ENCODE measurements at regions not wholly inside any gene's neighbourhood (a gene's known extent, or its start where the extent isn't known, plus 50 kb on each side); places are given as distances from the start of the nearest gene placed in this dataset.

DNA sequence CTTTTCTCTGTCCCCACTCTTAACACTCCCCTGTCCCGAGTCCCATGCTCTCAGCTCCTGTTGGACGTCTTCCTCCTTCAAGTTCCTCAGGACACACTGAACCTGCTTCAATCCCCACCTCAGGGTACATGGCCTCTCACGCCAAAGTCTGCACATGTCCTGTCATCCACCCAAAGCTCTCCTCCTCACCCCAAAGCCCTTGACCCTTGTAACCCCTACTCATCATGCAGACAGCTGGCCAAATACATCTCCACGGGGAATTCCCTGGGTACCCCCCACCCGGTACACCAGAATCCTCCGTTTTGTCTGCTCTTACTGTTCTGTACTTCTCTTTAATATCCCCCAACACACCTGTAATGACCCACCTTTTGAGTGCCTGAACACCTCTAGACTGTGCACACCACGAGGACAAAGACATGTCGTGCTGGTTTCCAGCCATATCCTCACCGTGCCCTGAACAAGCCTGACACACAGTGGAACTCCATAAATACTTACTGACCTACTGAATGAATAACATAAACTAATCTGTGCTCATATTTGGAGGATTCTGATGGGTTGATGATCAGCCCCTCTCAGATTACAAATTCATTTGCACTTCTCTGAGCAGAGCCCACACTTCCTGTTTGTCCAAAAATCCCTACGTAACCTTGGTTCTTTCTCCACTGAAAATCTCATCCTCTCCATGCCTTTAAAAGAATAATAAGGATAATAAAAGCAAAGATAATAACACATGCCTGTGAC lies 66.8 kb upstream of the EYA2 start:
- Histone ChIP-seq H3K27me3 (ENCODE audit: low read length) (peaks cover 9% of the 10 kb centered on the region; the same call in 1 of the 2 replicates), H3K27ac (ENCODE audit: low read length) (no peak overlapping the region), H3K4me3 (ENCODE audit: low read length) (no peak overlapping the region), H3K9ac (ENCODE audit: low read length) (no peak overlapping the region), H4K20me1 (ENCODE audit: low read length) (no peaks in the 10 kb centered on the region), H3F3A (ENCODE audit: low read length, unreplicated experiment) (no peaks in the 10 kb centered on the region), H3K9me2 (replicated peaks; ENCODE audit: low read length) (no peaks in the 10 kb centered on the region), H3K79me2 (ENCODE audit: low read length) (no peaks in the 10 kb centered on the region), H3K4me1 (ENCODE audit: insufficient read depth, low read length) (peaks cover 15% of the 10 kb centered on the region), H3K36me3 (ENCODE audit: low read depth, low read length) (no peaks in the 10 kb centered on the region), H3K4me2 (ENCODE audit: low read length) (peak overlapping the region; percentile 18; the same call in 1 of the 2 replicates), H3K9me3 (ENCODE audit: low read length) (no peaks in the 10 kb centered on the region), H2AFZ (ENCODE audit: low read length) (0 out of 2 replicates have a peak overlapping the region, but pooled peaks have one; percentile 3)
- DNase-seq: peak; percentile 10
- no peak; the same call in 1 of the 2 replicates for ATAC-seq
- POLR2A ChIA-PET (ENCODE audit: unreplicated experiment): no interaction called here
- CTCF ChIA-PET: no interaction called here
- intact Hi-C loops (cut with micrococcal nuclease): no loop called here
- TF ChIP-seq EZH2phosphoT487 (IDR thresholded peaks at IDR 0.05; ENCODE audit: borderline replicate concordance, low read length): no peak
- TF ChIP-seq, protein P1, sequence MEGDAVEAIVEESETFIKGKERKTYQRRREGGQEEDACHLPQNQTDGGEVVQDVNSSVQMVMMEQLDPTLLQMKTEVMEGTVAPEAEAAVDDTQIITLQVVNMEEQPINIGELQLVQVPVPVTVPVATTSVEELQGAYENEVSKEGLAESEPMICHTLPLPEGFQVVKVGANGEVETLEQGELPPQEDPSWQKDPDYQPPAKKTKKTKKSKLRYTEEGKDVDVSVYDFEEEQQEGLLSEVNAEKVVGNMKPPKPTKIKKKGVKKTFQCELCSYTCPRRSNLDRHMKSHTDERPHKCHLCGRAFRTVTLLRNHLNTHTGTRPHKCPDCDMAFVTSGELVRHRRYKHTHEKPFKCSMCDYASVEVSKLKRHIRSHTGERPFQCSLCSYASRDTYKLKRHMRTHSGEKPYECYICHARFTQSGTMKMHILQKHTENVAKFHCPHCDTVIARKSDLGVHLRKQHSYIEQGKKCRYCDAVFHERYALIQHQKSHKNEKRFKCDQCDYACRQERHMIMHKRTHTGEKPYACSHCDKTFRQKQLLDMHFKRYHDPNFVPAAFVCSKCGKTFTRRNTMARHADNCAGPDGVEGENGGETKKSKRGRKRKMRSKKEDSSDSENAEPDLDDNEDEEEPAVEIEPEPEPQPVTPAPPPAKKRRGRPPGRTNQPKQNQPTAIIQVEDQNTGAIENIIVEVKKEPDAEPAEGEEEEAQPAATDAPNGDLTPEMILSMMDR (conservative IDR thresholded peaks at IDR 0.05; ENCODE audit: low read depth, low read length): no peak
- no peak for TF ChIP-seq EZH2 (IDR thresholded peaks at IDR 0.05; ENCODE audit: low read length, unreplicated experiment)
- BruUV-seq (replicated peaks): no TSS peak

DNA sequence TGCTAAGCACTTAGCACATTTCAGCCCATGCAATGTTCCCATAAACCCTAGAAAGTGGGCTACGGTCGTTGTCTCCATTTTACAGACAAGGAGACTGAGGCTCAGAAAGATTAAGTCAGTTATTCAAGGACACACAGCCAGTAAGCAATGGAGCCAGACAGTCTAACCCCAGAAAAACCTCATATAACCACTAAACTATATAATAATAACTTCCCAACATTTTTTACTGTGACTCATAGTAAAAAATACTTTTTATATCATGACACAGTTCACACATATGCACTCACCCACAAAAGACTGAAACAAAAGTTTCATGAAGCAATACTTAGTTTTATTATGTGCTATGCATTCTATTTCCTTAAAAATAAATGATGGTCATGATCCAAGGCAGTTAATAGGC lies 66.2 kb upstream of the EYA2 start:
- no peaks in the 10 kb centered on the region for H3K79me2 ChIP-seq (ENCODE audit: low read length)
- no peak overlapping the region for H3K9ac ChIP-seq (ENCODE audit: low read length)
- H2AFZ ChIP-seq (ENCODE audit: low read length): no peak overlapping the region
- DNase-seq: peak; percentile 59
- peak; percentile 68 for ATAC-seq
- H3K4me2 ChIP-seq (ENCODE audit: low read length): peak overlapping the region; percentile 18; the same call in 1 of the 2 replicates
- H3K9me2 ChIP-seq (replicated peaks; ENCODE audit: low read length): no peaks in the 10 kb centered on the region
- no peak overlapping the region for H3K4me3 ChIP-seq (ENCODE audit: low read length)
- TF ChIP-seq, protein P1 (conservative IDR thresholded peaks at IDR 0.05; ENCODE audit: low read depth, low read length): no peak
- TF ChIP-seq EZH2phosphoT487 (IDR thresholded peaks at IDR 0.05; ENCODE audit: borderline replicate concordance, low read length) (no peak), EZH2 (IDR thresholded peaks at IDR 0.05; ENCODE audit: low read length, unreplicated experiment) (no peak)
- H3K9me3 ChIP-seq (ENCODE audit: low read length): no peaks in the 10 kb centered on the region
- ChIA-PET CTCF (no interaction called here), POLR2A (ENCODE audit: unreplicated experiment) (no interaction called here)
- H3K36me3 ChIP-seq (ENCODE audit: low read depth, low read length): no peaks in the 10 kb centered on the region
- H4K20me1 ChIP-seq (ENCODE audit: low read length): no peaks in the 10 kb centered on the region
- no TSS peak for BruUV-seq (replicated peaks)
- no peaks in the 10 kb centered on the region for H3F3A ChIP-seq (ENCODE audit: low read length, unreplicated experiment)
- peaks cover 4% of the 10 kb centered on the region; the same call in 1 of the 2 replicates for H3K27me3 ChIP-seq (ENCODE audit: low read length)
- H3K27ac ChIP-seq (ENCODE audit: low read length): no peak overlapping the region
- H3K4me1 ChIP-seq (ENCODE audit: insufficient read depth, low read length): peaks cover 15% of the 10 kb centered on the region
- intact Hi-C loops (cut with micrococcal nuclease): no loop called here

All from PC-3 (cell line).